HepG2 (cell line): ENCODE measurements at regions not wholly inside any gene's neighbourhood (a gene's known extent, or its start where the extent isn't known, plus 50 kb on each side); places are given as distances from the start of the nearest gene placed in this dataset.

Experiments
- AGO1 ChIP-seq: fragments of 200-400 bp; formaldehyde crosslinking; IDR thresholded peaks from 2 replicates; pipeline ENCODE4 v1.6.1; 2017; ENCODE audit warnings: mild to moderate bottlenecking, low read depth, low read length, moderate library complexity; ENCODE audit not compliant: poor library complexity, severe bottlenecking
- CREM ChIP-seq, 2 experiments: sonication (generic) in 1 of 2; formaldehyde crosslinking in 1 of 2; IDR thresholded peaks; 2 replicates each; pipeline versions ENCODE4 v1.4.0 to v1.6.1; 2016 to 2020; ENCODE audit warnings: antibody characterized with exemption in 1 of 2, mild to moderate bottlenecking in 1 of 2, missing genetic modification reagents in 1 of 2
- EP300 ChIP-seq, 3 experiments: sonication (generic) in 1 of 3; formaldehyde crosslinking in 1 of 3; IDR thresholded peaks; 2 replicates each; pipeline versions ENCODE4 v1.5.1 to v1.6.1; 2011 to 2020; ENCODE audit warnings: low read depth in 2 of 3, low read length in 2 of 3, borderline replicate concordance in 1 of 3, improper control_type of control experiment in 1 of 3, mild to moderate bottlenecking in 1 of 3, missing genetic modification reagents in 1 of 3, moderate library complexity in 1 of 3
- ETV5 ChIP-seq: IDR thresholded peaks from 2 replicates; pipeline ENCODE4 v1.6.1; 2018; ENCODE audit warnings: missing biosample characterization, missing genetic modification reagents, inconsistent platforms, borderline replicate concordance
- KAT8 ChIP-seq: IDR thresholded peaks from 2 replicates; pipeline ENCODE4 v1.6.1; 2016; ENCODE audit warnings: missing genetic modification reagents, missing compliant biosample characterization
- NFRKB ChIP-seq: fragments of 450-650 bp; IDR thresholded peaks from 2 replicates; pipeline ENCODE4 v1.6.1; 2017
- POLR2AphosphoS5 ChIP-seq: IDR thresholded peaks from 2 replicates; pipeline ENCODE4 v1.6.1; 2012; ENCODE audit warnings: low read depth, low read length
- RAD21 ChIP-seq: fragments of 450-650 bp; formaldehyde crosslinking; IDR thresholded peaks from 2 replicates; pipeline ENCODE4 v1.5.0; 2020; ENCODE audit warnings: mild to moderate bottlenecking
- RFX3 ChIP-seq: IDR thresholded peaks from 2 replicates; pipeline ENCODE4 v1.6.1; 2016; ENCODE audit warnings: missing biosample characterization, missing genetic modification reagents
- SRSF1 ChIP-seq: fragments of 200-400 bp; formaldehyde crosslinking; optimal IDR thresholded peaks from 2 replicates; pipeline ENCODE3; 2017; ENCODE audit warnings: mild to moderate bottlenecking, low read depth, low read length, moderate library complexity
- ZNF468 ChIP-seq: sonication (generic); formaldehyde crosslinking; IDR thresholded peaks from 2 replicates; pipeline ENCODE4 v1.8.0; 2022; ENCODE audit warnings: mild to moderate bottlenecking, moderate library complexity, missing genetic modification reagents
- ZNF713 ChIP-seq: sonication (generic); formaldehyde crosslinking; IDR thresholded peaks from 2 replicates; pipeline ENCODE4 v1.4.0; 2020; ENCODE audit warnings: mild to moderate bottlenecking, missing genetic modification reagents
- TF ChIP-seq, protein P1 (sequence below): IDR thresholded peaks from 2 replicates; pipeline ENCODE4 v1.6.1; 2012; ENCODE audit warnings: inconsistent platforms
- TF ChIP-seq, protein P2 (sequence below): sonication (generic); formaldehyde crosslinking; IDR thresholded peaks from 2 replicates; pipeline ENCODE4 v1.5.0; 2020; ENCODE audit warnings: mild to moderate bottlenecking, missing genetic modification reagents, moderate library complexity

DNA sequence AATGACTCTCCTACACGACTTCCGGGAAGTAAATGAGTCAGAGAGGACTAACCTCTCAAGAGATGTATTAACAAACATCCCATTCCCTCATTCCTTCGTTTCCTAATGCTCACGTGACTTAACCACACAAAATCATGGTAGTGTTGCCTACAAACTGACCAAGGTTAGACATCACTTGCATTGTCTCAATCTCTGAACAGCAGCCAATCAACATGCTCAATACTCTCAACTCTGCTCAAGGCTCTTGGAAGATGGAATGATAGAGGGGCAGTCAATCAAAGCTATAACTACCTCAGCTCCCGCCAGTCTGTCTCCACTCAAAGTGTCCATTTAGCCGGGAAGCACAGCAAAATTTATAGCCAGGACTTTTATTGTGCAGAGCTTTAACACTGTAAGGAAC is 143.8 kb upstream of the PIK3R1 start:
- TF ChIP-seq, protein P1, sequence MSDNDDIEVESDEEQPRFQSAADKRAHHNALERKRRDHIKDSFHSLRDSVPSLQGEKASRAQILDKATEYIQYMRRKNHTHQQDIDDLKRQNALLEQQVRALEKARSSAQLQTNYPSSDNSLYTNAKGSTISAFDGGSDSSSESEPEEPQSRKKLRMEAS, result no peak
- TF ChIP-seq ZNF713 (CRISPR knock-in tag), result no peak
- no peak for TF ChIP-seq RAD21 (CRISPR knock-in tag)
- no peak for TF ChIP-seq RFX3
- TF ChIP-seq EP300 (IDR thresholded peaks at IDR 0.05; ENCODE audit: low read depth in 2 of 2, low read length in 2 of 2), result no peak
- TF ChIP-seq EP300 (CRISPR knock-in tag; IDR thresholded peaks at IDR 0.05; ENCODE audit: borderline replicate concordance), result no peak
- no peak for TF ChIP-seq AGO1
- TF ChIP-seq POLR2AphosphoS5, result no peak
- no peak for TF ChIP-seq SRSF1
- TF ChIP-seq, protein P2, sequence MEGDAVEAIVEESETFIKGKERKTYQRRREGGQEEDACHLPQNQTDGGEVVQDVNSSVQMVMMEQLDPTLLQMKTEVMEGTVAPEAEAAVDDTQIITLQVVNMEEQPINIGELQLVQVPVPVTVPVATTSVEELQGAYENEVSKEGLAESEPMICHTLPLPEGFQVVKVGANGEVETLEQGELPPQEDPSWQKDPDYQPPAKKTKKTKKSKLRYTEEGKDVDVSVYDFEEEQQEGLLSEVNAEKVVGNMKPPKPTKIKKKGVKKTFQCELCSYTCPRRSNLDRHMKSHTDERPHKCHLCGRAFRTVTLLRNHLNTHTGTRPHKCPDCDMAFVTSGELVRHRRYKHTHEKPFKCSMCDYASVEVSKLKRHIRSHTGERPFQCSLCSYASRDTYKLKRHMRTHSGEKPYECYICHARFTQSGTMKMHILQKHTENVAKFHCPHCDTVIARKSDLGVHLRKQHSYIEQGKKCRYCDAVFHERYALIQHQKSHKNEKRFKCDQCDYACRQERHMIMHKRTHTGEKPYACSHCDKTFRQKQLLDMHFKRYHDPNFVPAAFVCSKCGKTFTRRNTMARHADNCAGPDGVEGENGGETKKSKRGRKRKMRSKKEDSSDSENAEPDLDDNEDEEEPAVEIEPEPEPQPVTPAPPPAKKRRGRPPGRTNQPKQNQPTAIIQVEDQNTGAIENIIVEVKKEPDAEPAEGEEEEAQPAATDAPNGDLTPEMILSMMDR (CRISPR knock-in tag), result no peak
- TF ChIP-seq ZNF468 (CRISPR knock-in tag), result no peak
- TF ChIP-seq NFRKB, result no peak
- TF ChIP-seq CREM (IDR thresholded peaks at IDR 0.05), result no peak
- no peak for TF ChIP-seq CREM (CRISPR knock-in tag; IDR thresholded peaks at IDR 0.05)
- no peak for TF ChIP-seq KAT8 (CRISPR knock-in tag)
- TF ChIP-seq ETV5 (CRISPR knock-in tag), result no peak
